T1000 (cell line): ENCODE measurements at regions not wholly inside any gene's neighbourhood (a gene's known extent, or its start where the extent isn't known, plus 50 kb on each side); places are given as distances from the start of the nearest gene placed in this dataset.
A peak's percentile ranks its signal among the peaks of the same experiment; 100 is the strongest.

Source experiments
- DNase-seq: peaks from one replicate; lab custom pipeline; 2025; ENCODE audit warnings: mixed read lengths; lab: John Stamatoyannopoulos, UW

GRCh38 chr12:124162151-124163110, 132.5 kb upstream of the RFLNA start:
- no peak for DNase-seq

- DNase-seq = no peak
Observed at GRCh38 chr12:124165695-124166094, 129.2 kb upstream of the RFLNA start.

GRCh38 chr12:124167141-124167540, 127.8 kb upstream of the RFLNA start:
- DNase-seq = no peak

- no peak for DNase-seq
Observed at GRCh38 chr12:124168016-124168786, 126.7 kb upstream of the RFLNA start.

- no peak for DNase-seq
Observed at GRCh38 chr12:124169577-124170284, 125.2 kb upstream of the RFLNA start.

- DNase-seq = no peak
Observed at GRCh38 chr12:124170760-124171159, 124.1 kb upstream of the RFLNA start.

GRCh38 chr12:124171231-124171979, 123.5 kb upstream of the RFLNA start:
- DNase-seq = no peak

GRCh38 chr12:124172636-124173035, 122.3 kb upstream of the RFLNA start:
- peak; percentile 76 for DNase-seq

- no peak for DNase-seq
Observed at GRCh38 chr12:124173692-124174091, 121.2 kb upstream of the RFLNA start.

- DNase-seq = no peak
Observed at GRCh38 chr12:124174451-124175348, 120.2 kb upstream of the RFLNA start.

- no peak for DNase-seq
Observed at GRCh38 chr12:124175704-124176103, 119.2 kb upstream of the RFLNA start.

- no peak for DNase-seq
Observed at GRCh38 chr12:124177276-124177950, 117.5 kb upstream of the RFLNA start.

- DNase-seq = no peak
Observed at GRCh38 chr12:124177951-124178316, 117.0 kb upstream of the RFLNA start.

- no peak for DNase-seq
Observed at GRCh38 chr12:124179936-124180607, 114.8 kb upstream of the RFLNA start.

GRCh38 chr12:124183172-124183571, 111.7 kb upstream of the RFLNA start:
- no peak for DNase-seq

- no peak for DNase-seq
Observed at GRCh38 chr12:124184456-124184855, 110.4 kb upstream of the RFLNA start.

- no peak for DNase-seq
Observed at GRCh38 chr12:124185971-124186686, 108.8 kb upstream of the RFLNA start.

GRCh38 chr12:124188084-124188483, 106.8 kb upstream of the RFLNA start:
- DNase-seq = no peak
